Right lobe of liver (tissue), 6 donors: ENCODE measurements at regions not wholly inside any gene's neighbourhood (a gene's known extent, or its start where the extent isn't known, plus 50 kb on each side); places are given as distances from the start of the nearest gene placed in this dataset.
"Not testable (repeated sequence)": the region's sequence is repeated elsewhere in the genome, so short reads cannot be mapped to it uniquely, and the experiment has no call there.

Source experiments
- ATAC-seq, 4 donors: fragments of 200-7000 bp; cut with Tn5 transposase; one replicate each; pipeline ENCODE4 v1.9.1; 2020; ENCODE audit warnings: mild to moderate bottlenecking in 4 of 4, moderate library complexity in 4 of 4
- DNase-seq, 3 donors: peaks; one replicate each; pipeline ENCODE4 v3.0.0-alpha.2; 2020
- H3K27ac ChIP-seq, 3 donors: fragments of 200-600 bp; one replicate each; pipeline ENCODE4 v1.8.0; 2022
- H3K27me3 ChIP-seq, 2 donors: fragments of 200-600 bp; one replicate each; pipeline ENCODE4 v1.8.0; 2022
- H3K36me3 ChIP-seq, 4 donors: fragments of 200-600 bp; sonication (generic) in 1 of 4; one replicate each; pipeline versions ENCODE4 v1.5.1 to v1.8.0; 2017 to 2022; ENCODE audit warnings: control low read depth in 1 of 4
- H3K4me1 ChIP-seq, 4 donors: fragments of 200-600 bp; sonication (generic) in 1 of 4; one replicate each; pipeline versions ENCODE4 v1.5.1 to v1.8.0; 2017 to 2022; ENCODE audit warnings: control low read depth in 1 of 4
- H3K4me3 ChIP-seq, 3 donors: fragments of 200-600 bp; one replicate each; pipeline ENCODE4 v1.8.0; 2022
- H3K9me3 ChIP-seq, 4 donors: fragments of 200-600 bp; sonication (generic) in 1 of 4; one replicate each; pipeline versions ENCODE4 v1.5.1 to v1.8.0; 2017 to 2022; ENCODE audit warnings: control low read depth in 1 of 4
- CTCF ChIP-seq, 4 donors: fragments of 200-600 bp in 3 of 4; fragments of 450-650 bp in 1 of 4; IDR thresholded peaks; one replicate each; pipeline versions ENCODE4 v1.5.1 to v1.8.0; 2016 to 2022; ENCODE audit warnings: antibody characterized with exemption in 4 of 4, mild to moderate bottlenecking in 2 of 4
- POLR2A ChIP-seq: fragments of 450-650 bp; IDR thresholded peaks from one replicate; pipeline ENCODE4 v1.6.1; 2017; ENCODE audit warnings: antibody characterized with exemption, mild to moderate bottlenecking
- whole genome bisulfite sequencing: methylation state at CpG from one replicate; pipeline ENCODE4 v1.1.6; 2018; ENCODE audit warnings: low coverage, low lambda C conversion rate; ENCODE audit not compliant: insufficient coverage; ENCODE audit errors: missing lambda C conversion rate; 5-methylcytosine and 5-hydroxymethylcytosine counted together
- intact Hi-C, 2 donors: fragments of 100-400 bp; cut with DNase I; formaldehyde crosslinking; loops; one replicate each; pipeline versions ENCODE4 v1.11.2 to v1.14.1; 2022
- donor health status: DM: no; HTN: yes; CAD: no.
- donor health status: DM: no; HTN: no; CAD: no.
- donor health status: DM: no; HTN: no; CAD: no.
- donor health status: DM: no; HTN: yes; CAD: no.
- donor health status: DM: no; HTN: yes; CAD: no.

DNA sequence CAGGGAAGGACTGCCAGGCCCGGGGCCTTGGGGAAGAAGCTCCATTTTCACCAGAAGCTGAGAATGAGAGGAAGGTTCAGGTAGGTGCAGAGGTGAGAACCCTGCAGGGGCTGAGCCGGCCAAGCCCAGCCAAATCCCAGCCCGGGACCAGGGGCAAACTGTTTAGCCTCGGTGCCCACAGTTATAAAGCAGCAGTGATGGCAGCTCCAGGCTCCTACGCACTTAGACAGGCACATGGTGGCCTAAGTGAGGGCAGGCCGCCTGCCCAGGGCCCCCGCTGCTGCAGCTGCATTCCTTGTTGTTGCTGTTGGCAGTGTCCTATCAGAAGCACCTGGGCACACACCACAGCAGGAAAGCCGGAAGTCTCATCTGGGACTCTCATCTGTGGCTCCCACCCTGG, 159.9 kb upstream of the FOXD4L5 start:
- no CpG with 5 or more reads among the region's 8 CpGs for WGBS

GRCh38 chr9:65442116-65442515, 157.1 kb upstream of the FOXD4L5 start:
- H3K9me3 ChIP-seq, H3K4me3 ChIP-seq, H3K27ac ChIP-seq, DNase-seq, intact Hi-C loops, H3K4me1 ChIP-seq, H3K27me3 ChIP-seq, ATAC-seq, H3K36me3 ChIP-seq: not testable (repeated sequence)
- 75% methylated on average over 12 of the region's 12 CpGs for WGBS

More for the DNA sequence above, 159.9 kb upstream of the FOXD4L5 start:
- Histone ChIP-seq H3K27ac (no peak overlapping the region), H3K9me3 (no peaks in the 10 kb centered on the region), H3K4me1 (no peaks in the 10 kb centered on the region), H3K4me3 (no peak overlapping the region), H3K36me3 (no peaks in the 10 kb centered on the region), H3K27me3 (no peaks in the 10 kb centered on the region)
- no peak for DNase-seq
- intact Hi-C loops = no loop called here
- TF ChIP-seq CTCF (IDR thresholded peaks at IDR 0.05) = no peak
- TF ChIP-seq POLR2A = no peak
- no peak for ATAC-seq

DNA sequence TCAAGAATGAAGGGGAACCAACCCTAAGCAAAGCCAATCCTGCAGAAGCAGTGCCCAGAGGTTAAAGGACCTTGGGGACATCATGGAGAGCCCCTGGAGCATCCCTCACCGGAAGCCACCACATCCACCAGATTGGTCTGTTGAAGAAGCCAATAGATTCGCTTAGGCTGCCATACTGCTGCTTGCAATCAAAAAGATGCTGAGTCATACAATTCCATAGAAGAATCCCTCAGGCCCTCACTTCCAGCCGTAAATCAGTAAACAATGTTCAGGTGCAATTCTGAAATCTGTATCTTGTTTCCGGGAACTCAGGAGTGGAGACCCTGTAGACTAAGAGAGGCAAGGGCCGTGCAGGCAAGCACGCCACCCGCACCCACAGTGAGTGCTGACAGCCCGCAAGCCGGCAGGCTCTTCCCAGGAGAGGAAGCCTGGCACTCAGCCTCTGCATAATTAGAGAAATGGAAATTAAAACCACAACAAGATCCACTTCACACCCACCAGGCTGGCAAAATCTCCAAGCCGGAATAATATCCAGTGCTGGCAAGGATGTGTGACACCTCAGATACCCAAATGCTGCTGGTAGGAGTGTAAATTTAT, 156.4 kb upstream of the FOXD4L5 start:
- H3K4me3 ChIP-seq, H3K36me3 ChIP-seq, intact Hi-C loops, H3K27ac ChIP-seq, H3K4me1 ChIP-seq, H3K27me3 ChIP-seq, DNase-seq, H3K9me3 ChIP-seq, ATAC-seq: not testable (repeated sequence)
- 73% methylated on average over 7 of the region's 10 CpGs for WGBS

DNA sequence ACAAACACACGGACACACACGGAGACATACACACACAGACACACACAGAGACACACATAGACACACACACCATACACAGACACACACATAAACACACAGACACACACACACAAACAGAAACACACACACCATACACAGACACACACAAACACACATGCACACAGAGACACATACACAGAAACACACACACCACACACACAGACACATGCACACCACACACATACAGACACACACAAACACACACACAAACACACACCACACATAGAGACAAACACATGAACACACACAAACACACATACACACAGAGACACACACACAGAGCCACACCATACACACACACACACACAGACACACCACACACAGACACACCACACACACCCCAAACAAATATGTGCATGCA, 152.7 kb upstream of the FOXD4L5 start:
- Histone ChIP-seq H3K9me3 (no peaks in the 10 kb centered on the region), H3K27me3 (no peaks in the 10 kb centered on the region), H3K4me1 (no peaks in the 10 kb centered on the region), H3K4me3 (no peak overlapping the region), H3K36me3 (no peaks in the 10 kb centered on the region), H3K27ac (no peak overlapping the region)
- 57% methylated on average over 2 of the region's 2 CpGs for WGBS
- ATAC-seq = no peak
- DNase-seq = no peak
- TF ChIP-seq POLR2A (no peak), CTCF (IDR thresholded peaks at IDR 0.05) (no peak)
- intact Hi-C loops = no loop called here

GRCh38 chr9:65435464-65435863, 150.5 kb upstream of the FOXD4L5 start:
- no peak for ATAC-seq
- no peak for TF ChIP-seq CTCF (IDR thresholded peaks at IDR 0.05)
- TF ChIP-seq POLR2A = no peak
- DNase-seq = no peak
- Histone ChIP-seq H3K4me3 (no peak overlapping the region), H3K27me3 (no peaks in the 10 kb centered on the region), H3K9me3 (no peaks in the 10 kb centered on the region), H3K4me1 (no peaks in the 10 kb centered on the region), H3K36me3 (no peaks in the 10 kb centered on the region), H3K27ac (no peak overlapping the region)
- no CpG with 5 or more reads among the region's 10 CpGs for WGBS
- intact Hi-C loops = no loop called here
